GM21423 (cell line): ENCODE measurements at regions not wholly inside any gene's neighbourhood (a gene's known extent, or its start where the extent isn't known, plus 50 kb on each side); places are given as distances from the start of the nearest gene placed in this dataset.
"Not testable (repeated sequence)": the region's sequence is repeated elsewhere in the genome, so short reads cannot be mapped to it uniquely, and the experiment has no call there.

Experiments used
- ATAC-seq: cut with Tn5 transposase; IDR thresholded peaks from one replicate; pipeline ENCODE4 v1.9.1; 2021; ENCODE audit warnings: mild to moderate bottlenecking, moderate library complexity; ENCODE audit not compliant: unreplicated experiment

DNA sequence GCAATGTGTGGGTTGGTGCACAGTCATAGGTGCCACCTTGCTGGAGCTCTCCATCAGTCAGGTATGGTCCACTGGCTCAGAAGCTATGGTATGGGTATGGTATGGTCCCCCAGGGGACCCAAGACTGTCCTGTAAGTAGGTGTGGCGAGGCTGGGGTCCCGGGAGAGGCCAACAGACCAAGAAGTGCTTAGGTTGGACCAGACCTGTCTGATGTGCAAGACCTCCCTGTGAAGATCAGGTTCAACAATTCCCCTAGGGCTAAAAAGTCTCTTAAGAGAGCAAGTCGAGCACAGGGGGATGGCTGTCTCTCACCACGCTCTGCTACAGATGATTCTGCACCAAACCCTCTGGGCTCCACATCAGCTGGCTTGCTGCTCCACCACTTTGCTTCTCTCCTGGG lies 1145.0 kb downstream of the RPA4 start:
- no peak for ATAC-seq

DNA sequence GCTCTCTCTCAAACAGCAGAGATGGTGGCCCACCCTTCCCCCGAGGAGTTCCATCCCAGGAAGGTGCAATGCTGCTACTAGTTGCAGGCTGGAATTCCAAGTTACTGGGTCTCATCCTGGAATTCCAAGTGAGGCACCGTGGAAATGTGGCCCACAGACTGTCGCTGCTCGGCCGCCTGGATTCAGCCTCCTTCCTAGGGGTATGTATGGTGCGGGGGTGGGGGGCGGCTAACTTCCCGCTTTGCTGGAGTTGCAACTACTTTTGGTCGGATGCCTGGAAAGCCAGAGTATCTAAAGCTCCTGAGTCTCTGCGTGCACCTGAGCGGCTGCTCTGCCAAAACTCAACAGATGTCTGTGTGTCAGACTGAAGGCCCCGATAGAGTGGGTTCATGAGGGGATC lies 1146.2 kb downstream of the RPA4 start:
- no peak for ATAC-seq

DNA sequence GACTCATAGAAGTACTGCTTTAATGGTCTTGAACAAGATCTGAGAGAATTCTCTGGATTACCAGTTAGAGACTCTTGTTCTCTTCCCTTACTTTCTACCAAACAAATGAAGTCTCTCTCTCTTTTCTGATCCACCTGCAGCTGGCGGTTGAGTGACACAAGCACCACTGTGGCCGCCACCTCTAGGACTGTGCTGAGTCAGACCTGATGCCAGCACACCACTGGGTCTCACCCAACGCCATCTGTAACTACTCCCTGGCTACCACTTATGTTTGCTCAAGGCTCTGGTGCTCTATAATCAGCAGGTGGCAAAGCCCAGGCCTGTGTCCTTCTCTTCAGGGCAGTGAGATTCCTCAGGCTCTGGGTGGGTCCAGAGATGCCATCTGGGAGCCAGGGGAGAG lies 1173.5 kb downstream of the RPA4 start:
- no peak for ATAC-seq

DNA sequence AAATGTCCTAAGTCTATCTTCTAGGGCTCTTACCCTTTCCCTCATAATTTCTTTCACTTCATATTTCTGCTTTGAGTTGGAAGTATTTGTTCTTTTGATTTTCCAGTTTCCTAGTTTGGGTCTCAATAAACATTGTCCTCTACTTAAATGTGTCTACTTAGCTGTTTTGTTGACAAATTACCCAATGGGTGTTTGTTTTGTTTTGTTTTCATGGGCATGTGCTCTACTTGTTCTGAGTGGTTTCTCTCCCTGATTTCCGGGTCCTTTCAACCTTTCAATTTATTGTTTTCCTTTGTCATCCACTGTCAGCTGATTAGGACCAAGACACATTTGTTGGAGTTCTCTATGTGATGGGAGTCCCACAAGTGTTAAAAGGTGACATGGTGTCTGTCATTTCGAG lies 1181.4 kb downstream of the RPA4 start:
- ATAC-seq = no peak

DNA sequence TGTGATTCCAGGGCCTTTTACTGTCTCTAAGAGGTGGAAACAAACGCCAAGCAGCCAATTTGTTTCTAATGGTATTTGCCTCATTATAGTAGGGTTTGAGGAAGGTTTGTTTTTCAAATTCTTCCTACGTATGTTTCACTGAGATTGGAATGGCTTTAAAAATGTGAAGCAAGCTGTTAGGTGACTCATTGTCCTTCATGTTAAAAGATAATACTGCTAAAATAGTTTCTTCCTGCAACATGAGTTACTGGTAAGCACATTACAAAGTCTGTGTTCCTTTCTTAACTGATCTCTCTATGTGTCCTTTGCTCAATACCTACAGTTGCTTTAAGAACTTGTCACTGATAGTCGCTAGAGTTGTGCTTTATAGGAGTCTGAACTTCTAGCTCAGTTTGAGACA lies 1183.9 kb downstream of the RPA4 start:
- no peak for ATAC-seq

DNA sequence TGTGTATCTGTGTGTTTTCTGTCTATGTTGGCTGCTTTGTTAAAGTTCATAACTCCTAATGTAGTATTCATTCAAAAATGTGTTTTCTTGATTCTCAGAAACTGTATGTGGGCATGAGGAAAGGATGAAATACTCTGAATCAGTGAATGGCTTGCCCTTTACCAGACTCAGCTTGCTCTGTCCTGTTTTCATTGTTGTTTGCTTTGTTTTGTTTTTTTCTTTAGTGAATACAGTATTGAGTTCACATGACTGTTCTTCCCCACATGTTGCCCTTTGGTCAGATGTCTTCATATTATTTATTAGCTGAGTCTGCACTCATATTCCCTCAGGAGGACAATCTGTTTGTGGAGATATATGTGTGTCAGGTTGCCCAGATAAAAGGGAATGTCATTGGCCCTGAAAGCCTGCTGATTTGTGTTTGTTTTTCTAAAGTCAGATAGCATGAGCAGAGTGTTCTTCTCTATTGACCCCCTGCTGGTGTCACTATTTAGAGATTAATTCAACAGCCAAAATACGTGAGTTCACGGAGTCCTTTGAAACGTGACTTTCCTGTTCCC lies 1184.4 kb downstream of the RPA4 start:
- ATAC-seq = no peak

DNA sequence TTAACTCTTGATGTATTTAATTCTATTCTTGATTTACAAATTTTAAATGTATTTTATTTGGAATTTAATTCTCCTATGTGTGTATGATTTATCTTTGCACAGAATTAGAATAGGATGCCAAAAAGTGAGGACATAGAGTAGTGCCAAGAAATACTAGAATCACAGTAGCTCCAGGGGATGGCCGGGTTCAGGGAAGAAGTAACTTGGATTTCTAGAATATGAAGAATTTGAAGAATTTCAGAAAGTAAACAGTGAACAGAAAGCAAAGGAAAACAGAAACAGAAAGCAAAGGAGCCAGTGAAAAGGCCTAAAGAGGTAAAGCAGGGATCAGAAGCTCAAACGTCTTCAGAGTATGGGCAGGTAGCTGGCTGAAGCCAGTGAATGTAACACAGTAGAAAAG lies 1187.6 kb downstream of the RPA4 start:
- no peak for ATAC-seq

DNA sequence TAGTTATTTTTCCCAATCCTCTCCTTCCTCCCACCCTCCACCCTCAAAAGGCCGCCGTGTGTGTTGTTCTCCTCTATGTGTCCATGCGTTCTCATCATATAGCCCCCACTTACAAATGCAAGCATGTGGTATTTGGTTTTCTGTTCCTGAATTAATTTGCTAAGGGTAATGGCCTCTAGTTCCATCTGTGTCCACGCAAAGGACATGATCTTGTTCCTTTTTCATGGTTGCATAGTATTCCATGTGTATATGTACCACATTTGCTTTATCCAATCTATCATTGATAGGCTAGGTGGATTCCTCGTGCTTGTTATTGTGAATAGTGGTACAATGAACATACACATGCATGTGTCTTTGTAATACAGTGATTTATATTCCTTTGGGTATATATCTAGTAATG lies 1193.7 kb downstream of the RPA4 start:
- ATAC-seq = no peak

DNA sequence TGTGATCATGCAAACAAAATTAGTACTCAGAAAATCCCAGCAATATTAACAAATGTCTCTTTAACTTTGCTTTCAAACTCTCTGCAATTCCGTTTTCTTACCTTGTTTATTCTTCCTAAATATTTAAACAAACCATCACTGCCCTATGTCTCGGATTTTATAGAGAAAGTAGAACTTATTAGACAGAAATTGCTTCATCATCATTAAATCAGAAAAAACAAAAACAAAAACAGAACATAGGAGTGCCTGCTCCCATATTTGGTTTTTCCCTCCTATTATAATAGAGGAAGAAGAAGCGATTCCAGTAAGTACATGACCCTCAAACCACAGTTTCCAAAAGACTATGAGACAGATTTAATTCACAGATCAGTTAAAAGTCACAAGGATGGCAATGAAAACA lies 1228.0 kb downstream of the RPA4 start:
- ATAC-seq = no peak

DNA sequence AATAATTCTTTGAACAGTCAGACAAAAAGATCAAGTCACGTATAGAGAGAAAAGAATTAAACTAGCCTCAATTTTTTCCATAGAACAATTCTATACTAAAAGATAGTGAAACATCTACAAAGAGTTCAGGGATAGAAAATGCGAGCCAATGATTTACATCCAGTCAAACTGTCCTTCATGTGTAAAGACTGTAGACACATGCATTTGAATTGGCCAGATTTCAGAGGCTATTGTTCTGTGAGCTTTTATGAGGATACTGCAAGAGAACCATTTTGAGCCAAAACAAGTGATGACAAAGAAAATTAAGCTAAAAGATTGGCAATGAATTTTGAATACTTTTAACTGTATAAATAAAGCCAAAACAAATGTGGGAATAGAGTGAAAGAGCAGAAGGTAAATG lies 1230.3 kb downstream of the RPA4 start:
- no peak for ATAC-seq

DNA sequence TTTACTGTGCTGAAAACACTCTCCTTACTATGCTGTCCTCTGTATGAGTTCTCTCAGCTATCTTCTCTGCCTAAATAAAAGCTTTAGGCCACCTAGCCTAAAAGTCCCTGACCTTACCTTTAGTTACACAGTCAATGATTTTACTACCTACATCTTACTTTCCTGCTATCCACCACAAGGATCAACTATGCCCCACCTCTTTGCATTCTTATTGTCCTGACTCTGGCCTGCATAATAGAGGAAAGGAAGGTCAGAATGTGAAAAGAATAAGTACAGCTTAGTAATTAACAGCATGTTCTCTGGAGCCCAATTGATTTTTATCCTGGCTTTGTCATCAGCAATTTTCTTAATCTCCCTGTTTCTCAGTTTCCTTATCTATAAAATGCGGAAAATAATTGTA lies 1257.8 kb downstream of the RPA4 start:
- ATAC-seq = no peak

DNA sequence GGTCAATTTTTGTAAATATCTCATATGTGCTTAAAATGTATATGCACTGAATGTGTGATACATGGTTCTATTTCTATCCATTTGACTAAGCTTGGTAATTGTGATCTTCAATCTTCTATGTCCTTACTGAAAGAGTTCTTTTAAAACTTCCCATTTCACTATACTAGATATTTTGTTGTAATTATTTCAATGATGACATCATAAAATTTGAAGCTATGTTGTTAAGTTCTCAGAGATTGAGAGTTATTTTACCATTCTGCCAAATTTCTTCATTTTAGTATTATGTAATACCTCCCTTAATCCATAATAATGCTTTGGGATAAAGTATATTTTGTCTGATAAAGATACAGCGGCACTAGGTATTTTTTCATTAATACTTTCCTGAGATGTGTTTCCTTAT lies 1307.3 kb downstream of the RPA4 start:
- no peak for ATAC-seq

DNA sequence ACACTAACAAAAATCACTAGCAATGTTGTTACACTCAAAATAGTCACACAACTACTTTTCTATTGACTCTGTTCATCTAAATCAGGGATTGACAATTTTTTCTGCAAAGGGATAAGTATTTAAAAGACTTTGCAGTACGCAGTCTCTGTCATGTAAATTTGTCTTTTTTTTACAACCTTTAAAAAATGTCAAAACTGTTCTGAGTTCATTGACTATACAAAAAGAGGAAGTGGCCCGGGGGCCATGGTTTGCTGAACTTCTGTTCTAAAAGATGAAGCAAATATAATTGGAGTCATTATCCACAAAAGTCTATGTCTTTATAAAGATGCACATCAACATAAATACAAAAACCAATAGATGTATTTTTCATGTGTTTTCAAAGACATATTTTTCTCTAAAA lies 1310.3 kb downstream of the RPA4 start:
- no peak for ATAC-seq

DNA sequence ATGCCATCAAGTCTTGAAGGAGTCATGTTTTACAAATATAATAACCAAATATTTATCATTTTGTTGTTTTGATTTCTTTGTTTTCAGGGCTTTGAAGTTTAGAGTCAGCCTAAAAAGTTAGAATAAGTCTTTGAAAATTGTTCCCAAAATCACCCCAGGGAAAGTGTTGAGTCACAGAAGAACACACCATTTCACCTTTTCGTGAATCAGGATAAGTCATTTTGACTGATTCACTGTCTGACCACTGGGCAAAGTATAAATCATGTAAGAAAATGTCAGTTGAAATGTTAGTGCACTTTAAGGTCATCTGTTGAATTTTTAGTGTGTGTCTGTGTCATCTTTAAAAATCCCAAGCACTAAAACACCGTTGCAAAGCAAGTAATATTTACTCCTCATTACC lies 1320.1 kb downstream of the RPA4 start:
- no peak for ATAC-seq

DNA sequence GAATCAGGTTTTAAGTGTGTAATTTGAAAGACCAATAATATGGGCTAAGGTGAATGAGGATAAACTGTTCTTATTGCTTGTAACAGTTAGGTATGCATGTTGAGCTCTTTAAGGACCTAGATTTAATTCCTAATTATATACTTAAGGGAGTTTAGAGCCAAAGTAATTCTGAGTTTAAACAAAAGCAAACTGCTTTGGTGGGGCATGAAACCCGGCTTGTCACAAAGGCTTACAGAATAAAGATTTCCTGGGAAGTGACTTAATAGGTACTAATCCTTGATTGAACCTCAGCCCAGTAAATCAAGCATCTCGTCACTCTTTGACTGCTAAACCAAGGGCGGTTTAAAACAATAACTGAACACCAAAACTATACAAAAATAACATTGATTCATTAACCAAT lies 1324.2 kb downstream of the RPA4 start:
- no peak for ATAC-seq

DNA sequence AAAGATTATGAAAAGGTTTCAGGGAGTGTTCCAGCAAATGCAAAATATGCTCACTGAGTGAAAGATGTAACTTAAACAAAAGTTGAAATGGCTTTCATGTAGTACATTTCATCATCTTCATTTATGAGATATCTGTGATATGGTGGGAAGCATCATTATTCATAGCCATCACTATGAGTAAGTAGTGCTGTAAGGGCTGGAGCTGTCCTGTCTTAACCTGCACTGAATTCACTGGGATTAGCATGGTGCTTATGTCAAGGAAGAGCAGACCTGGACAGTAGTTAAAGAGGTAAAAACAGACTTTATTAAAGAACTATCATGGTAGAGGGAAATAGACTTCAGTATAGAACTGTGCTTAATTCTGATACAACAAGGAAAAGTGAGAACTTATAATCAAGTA lies 1347.3 kb downstream of the RPA4 start:
- ATAC-seq = no peak

DNA sequence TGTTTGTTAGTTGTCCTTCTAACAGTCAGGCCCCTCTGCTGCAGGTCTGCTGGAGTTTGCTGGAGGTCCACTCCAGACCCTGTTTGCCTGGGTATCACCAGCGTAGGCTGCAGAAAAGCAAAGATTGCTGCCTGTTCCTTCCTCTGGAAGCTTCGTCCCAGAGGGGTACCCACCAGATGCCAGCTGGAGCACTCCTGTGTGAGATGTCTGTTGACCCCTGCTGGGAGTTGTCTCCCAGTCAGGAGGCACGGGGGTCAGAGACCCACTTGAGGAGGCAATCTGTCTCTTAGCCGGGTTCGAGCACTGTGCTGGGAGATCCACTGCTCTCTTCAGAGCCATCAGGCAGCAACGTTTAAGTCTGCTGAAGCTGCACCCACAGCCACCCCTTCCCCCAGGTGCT lies 1356.4 kb downstream of the RPA4 start:
- ATAC-seq = not testable (repeated sequence)

DNA sequence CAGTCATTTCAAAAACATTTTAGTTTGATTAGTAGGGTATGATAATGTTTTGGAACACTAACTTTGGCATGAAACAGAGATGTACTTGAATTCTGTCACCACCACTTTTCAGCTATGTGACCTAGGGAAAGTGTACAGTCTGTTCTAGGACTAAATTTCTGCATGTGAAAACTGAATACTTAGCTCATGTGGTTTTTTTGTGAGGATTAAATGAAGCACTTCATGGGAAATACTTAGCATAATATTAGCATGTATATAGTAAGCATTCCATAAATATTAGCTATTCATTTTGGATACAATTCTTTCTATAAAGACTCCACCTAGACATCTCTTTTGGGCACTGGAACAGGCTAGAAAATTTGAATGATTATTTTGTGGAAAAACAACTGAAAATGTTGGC lies 1379.4 kb downstream of the RPA4 start:
- ATAC-seq = no peak

DNA sequence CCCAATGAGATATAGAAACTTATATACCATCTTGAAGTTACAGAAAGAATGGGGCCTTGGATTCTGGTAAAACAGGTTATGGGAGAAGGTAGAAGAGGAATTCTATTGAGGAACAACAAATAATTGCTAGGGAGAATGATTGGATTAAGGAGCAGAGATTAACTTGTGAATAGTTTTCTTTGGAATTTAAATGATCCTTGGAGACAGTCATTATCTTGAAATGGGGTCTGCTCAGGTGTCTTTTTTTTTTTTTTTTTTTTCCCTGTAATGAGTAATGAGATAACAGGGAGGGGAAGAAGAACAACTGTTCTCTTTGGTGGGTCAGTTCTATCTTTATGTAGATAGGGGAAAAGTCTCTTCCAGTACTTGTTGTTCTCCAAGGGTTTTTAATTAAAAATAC lies 1406.0 kb downstream of the RPA4 start:
- ATAC-seq = no peak

DNA sequence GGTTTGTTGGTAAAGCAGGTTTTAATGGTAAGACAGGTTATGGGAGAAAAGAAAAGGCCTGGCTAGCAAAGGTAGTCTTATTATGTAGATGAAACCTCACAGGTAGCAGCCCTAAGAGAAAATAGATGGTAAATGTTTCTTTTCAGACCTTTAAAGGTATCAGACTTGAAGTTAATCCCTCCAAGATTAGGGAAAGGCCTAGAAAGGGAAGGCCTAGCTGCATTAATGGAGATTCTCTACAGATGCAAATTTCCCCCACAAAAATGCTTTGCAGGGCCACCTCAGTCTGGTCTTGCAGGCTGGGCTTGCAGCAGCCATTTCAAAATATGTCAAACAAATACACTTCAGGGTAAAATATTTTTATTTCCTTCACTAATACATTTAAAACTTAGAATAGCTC lies 1410.6 kb downstream of the RPA4 start:
- ATAC-seq = no peak

DNA sequence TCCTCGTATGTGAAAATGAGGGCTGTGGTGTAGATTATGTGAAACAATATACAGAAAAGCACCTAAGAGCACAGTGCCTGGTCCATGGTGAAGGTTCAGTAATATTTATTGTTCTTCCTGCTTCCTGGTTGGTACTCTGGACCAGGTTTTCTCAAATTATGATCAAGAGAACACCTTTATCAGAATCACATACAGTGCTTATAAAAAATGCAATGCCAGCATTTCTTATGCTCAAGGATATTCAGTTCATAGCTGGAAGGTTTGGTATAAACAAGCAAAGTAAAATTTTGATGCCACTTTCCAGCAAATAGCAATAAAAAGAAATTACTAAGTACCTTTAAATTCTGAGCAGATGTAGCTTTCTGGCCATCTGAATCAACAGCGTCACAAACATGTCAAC lies 1412.4 kb downstream of the RPA4 start:
- ATAC-seq = no peak

DNA sequence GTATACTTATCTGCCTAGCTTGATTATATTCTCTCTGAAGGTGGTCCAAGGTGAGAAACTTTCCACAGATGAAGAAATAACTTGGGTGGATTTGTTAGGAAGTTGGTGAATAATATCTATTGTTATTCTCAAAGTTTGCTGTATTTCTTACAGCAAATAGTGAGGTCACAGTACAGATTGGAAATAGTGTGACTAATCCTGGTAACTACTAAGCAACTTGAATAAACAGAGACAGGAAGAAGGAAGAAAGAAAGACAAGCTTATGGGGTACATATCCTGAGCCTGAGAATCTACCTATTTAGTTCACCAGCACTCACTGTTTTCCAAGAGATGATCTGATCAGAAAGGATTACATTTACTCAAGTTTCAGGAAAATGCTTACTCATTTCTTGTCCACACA lies 1416.1 kb downstream of the RPA4 start:
- no peak for ATAC-seq

DNA sequence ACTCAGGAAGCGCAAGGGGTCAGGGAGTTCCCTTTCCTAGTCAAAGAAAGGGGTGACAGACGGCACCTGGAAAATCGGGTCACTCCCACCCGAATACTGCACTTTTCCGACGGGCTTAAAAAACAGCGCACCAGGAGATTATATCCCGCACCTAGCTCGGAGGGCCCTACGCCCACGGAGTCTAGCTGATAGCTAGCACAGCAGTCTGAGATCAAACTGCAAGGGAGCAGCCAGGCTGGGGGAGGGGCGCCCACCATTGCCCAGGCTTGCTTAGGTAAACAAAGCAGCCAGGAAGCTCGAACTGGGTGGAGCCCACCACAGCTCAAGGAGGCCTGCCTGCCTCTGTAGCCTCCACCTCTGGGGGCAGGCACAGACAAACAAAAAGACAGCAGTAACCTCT lies 1416.8 kb downstream of the RPA4 start:
- not testable (repeated sequence) for ATAC-seq

DNA sequence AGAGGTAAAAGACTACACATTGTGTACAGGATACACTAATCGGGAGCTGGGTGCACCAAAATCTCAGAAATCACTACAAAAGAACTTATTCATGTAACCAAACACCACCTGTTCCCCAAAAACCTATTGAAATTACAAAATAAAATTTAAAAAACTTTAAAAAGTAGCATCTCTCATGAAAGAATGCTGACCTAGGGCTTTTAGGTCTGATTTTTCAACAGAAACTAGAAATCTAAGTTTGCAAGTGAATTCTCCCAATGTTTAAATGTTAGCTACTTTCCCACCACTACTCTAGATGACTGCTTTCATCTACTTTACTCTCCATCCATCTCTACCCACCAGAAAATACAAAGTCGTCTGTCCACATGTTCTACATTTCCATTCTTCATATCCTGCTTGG lies 1447.7 kb downstream of the RPA4 start:
- no peak for ATAC-seq
